Mesothelial cell of epicardium (in vitro differentiated cells): ENCODE measurements at regions not wholly inside any gene's neighbourhood (a gene's known extent, or its start where the extent isn't known, plus 50 kb on each side); places are given as distances from the start of the nearest gene placed in this dataset.

ENCODE experiments used
- DNase-seq, 2 experiments: peaks; one replicate each; pipeline ENCODE4 v3.0.0; 2021; ENCODE audit warnings: low spot score in 2 of 2; ENCODE audit not compliant: unreplicated experiment in 2 of 2
- H3K27ac Mint-ChIP-seq: 2 replicates; pipeline ENCODE4 v1.8.0; 2021; ENCODE audit warnings: mixed read lengths
- H3K27me3 Mint-ChIP-seq: 2 replicates; pipeline ENCODE4 v1.8.0; 2021; ENCODE audit warnings: low read depth, mixed read lengths
- H3K36me3 Mint-ChIP-seq: 2 replicates; pipeline ENCODE4 v1.8.0; 2021; ENCODE audit warnings: mixed read lengths
- H3K4me1 Mint-ChIP-seq: 2 replicates; pipeline ENCODE4 v1.8.0; 2021; ENCODE audit warnings: mixed read lengths
- H3K4me3 Mint-ChIP-seq: 2 replicates; pipeline ENCODE4 v1.8.0; 2021; ENCODE audit warnings: mild to moderate bottlenecking, moderate library complexity, mixed read lengths
- H3K9me3 Mint-ChIP-seq: 2 replicates; pipeline ENCODE4 v1.8.0; 2021; ENCODE audit warnings: mixed read lengths
- CTCF ChIP-seq: fragments of 200-600 bp; sonication (generic); IDR thresholded peaks from one replicate; pipeline ENCODE4 v1.5.0; 2021; ENCODE audit warnings: antibody characterized with exemption; ENCODE audit not compliant: unreplicated experiment

DNA sequence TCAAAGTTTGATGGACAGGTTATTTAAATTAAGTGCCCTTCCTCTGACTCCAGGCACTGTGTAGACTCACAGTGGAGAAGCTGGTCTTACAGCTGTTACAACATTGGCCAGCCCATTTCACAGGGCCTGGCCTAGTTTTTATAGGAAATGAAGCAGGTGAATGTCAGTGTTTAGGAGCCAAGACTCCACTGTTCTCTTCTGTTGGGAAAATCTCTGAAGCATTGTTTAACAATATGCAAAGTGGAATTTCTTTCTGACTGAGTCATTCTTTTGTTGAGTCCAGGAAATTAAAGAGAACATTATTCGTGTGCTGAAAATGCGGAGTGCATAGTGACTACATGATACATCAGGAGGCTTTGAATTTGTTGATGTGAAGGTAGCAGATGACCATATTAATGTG, 64.7 kb downstream of the ARRDC4 start:
- DNase-seq: no peak
- Mint-ChIP-seq H3K27ac (no peak overlapping the region), H3K9me3 (peaks cover 10% of the 10 kb centered on the region), H3K36me3 (no peaks in the 10 kb centered on the region), H3K27me3 (peaks cover 13% of the 10 kb centered on the region), H3K4me1 (no peaks in the 10 kb centered on the region), H3K4me3 (no peak overlapping the region)
- no peak for TF ChIP-seq CTCF

- Mint-ChIP-seq H3K9me3 (no peaks in the 10 kb centered on the region), H3K27me3 (no peaks in the 10 kb centered on the region)
These were observed 74.2 kb downstream of the ARRDC4 start for GRCh38 chr15:98034731-98035130.

GRCh38 chr15:98035134-98035533, 74.6 kb downstream of the ARRDC4 start:
- TF ChIP-seq CTCF: no peak
- H3K4me3 Mint-ChIP-seq: no peak overlapping the region
- H3K9me3 Mint-ChIP-seq: no peaks in the 10 kb centered on the region
- H3K27me3 Mint-ChIP-seq: no peaks in the 10 kb centered on the region
- DNase-seq: no peak
- H3K36me3 Mint-ChIP-seq: no peaks in the 10 kb centered on the region
- no peak overlapping the region for H3K27ac Mint-ChIP-seq
- peaks cover 4% of the 10 kb centered on the region for H3K4me1 Mint-ChIP-seq

More at GRCh38 chr15:98034731-98035130, 74.2 kb downstream of the ARRDC4 start:
- Mint-ChIP-seq H3K27ac (no peak overlapping the region), H3K4me1 (peaks cover 4% of the 10 kb centered on the region), H3K36me3 (no peaks in the 10 kb centered on the region), H3K4me3 (no peak overlapping the region)
- TF ChIP-seq CTCF: no peak
- DNase-seq: no peak

- peaks cover 4% of the 10 kb centered on the region for H3K4me1 Mint-ChIP-seq
- no peak for TF ChIP-seq CTCF
- no peaks in the 10 kb centered on the region for H3K9me3 Mint-ChIP-seq
- no peak overlapping the region for H3K27ac Mint-ChIP-seq
- H3K4me3 Mint-ChIP-seq: no peak overlapping the region
- peaks cover 2% of the 10 kb centered on the region for H3K27me3 Mint-ChIP-seq
- no peak for DNase-seq
- H3K36me3 Mint-ChIP-seq: no peaks in the 10 kb centered on the region
These were observed 75.1 kb downstream of the ARRDC4 start for GRCh38 chr15:98035577-98036010.

DNA sequence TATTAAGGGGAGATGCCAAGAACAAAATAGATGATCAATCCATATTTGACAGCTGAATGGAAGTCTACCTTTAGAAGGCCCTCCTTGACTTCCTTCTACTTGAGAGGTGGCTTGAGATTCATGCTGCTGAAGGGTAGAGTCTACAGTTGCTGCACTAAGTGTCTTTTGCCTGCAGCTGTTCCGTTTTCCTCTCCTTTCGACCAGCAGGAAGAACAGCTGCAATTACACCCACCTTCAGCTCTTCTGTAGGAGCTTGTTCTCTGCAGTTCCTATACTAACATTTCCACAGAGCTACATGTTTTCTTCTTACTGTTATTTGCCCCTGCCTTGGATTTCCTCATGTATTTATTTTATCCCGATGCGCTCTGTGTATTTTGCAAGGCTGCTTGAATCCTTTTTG, 79.1 kb downstream of the ARRDC4 start:
- DNase-seq: no peak
- Mint-ChIP-seq H3K4me3 (no peak overlapping the region), H3K4me1 (peaks cover 4% of the 10 kb centered on the region), H3K9me3 (no peaks in the 10 kb centered on the region), H3K27ac (no peak overlapping the region), H3K36me3 (no peaks in the 10 kb centered on the region), H3K27me3 (peaks cover 20% of the 10 kb centered on the region)
- no peak for TF ChIP-seq CTCF

DNA sequence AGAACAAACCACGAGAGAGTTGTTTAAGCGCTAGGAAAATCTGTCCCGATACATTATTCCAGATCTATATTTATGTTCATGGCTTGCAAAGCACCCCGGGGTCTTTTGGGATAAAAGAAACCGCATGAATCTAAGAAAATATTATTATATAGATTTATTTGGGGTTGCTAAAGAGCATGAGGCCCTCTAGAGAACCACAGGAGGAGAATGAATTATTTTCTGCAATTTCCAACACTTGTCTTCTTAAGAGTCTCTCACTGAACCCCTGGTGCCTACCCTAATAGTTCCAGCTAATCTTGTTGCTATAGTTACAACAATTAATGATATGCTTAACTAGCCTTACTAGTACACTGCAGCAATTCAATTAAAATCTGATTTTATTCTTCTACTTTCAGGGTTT, 79.6 kb downstream of the ARRDC4 start:
- no peaks in the 10 kb centered on the region for H3K36me3 Mint-ChIP-seq
- H3K4me1 Mint-ChIP-seq: peaks cover 4% of the 10 kb centered on the region

More for the DNA sequence above, 79.6 kb downstream of the ARRDC4 start:
- no peaks in the 10 kb centered on the region for H3K9me3 Mint-ChIP-seq
- no peak overlapping the region for H3K27ac Mint-ChIP-seq
- peaks cover 22% of the 10 kb centered on the region for H3K27me3 Mint-ChIP-seq
- H3K4me3 Mint-ChIP-seq: no peak overlapping the region
- no peak for DNase-seq
- no peak for TF ChIP-seq CTCF
